Dendritic cell treated with granulocyte-macrophage colony-stimulating factor and Interleukin-4, amounts not matched to agents 40 ng/mL and 50 ng/mL, for 4 days (primary cell): ENCODE measurements at regions not wholly inside any gene's neighbourhood (a gene's known extent, or its start where the extent isn't known, plus 50 kb on each side); places are given as distances from the start of the nearest gene placed in this dataset.

ENCODE experiments used
- H3K27ac Mint-ChIP-seq: one replicate; pipeline ENCODE4 v1.8.0; 2022; ENCODE audit warnings: mild to moderate bottlenecking, mixed read lengths
- H3K27me3 Mint-ChIP-seq: one replicate; pipeline ENCODE4 v1.8.0; 2022; ENCODE audit warnings: mild to moderate bottlenecking, mixed read lengths
- H3K36me3 Mint-ChIP-seq: one replicate; pipeline ENCODE4 v1.8.0; 2022; ENCODE audit warnings: low read depth, mixed read lengths
- H3K4me1 Mint-ChIP-seq: one replicate; pipeline ENCODE4 v1.8.0; 2022; ENCODE audit warnings: low read depth, mixed read lengths
- H3K4me3 Mint-ChIP-seq: one replicate; pipeline ENCODE4 v1.8.0; 2022; ENCODE audit warnings: mild to moderate bottlenecking, moderate library complexity, mixed read lengths
- H3K9me3 Mint-ChIP-seq: one replicate; pipeline ENCODE4 v1.8.0; 2022; ENCODE audit warnings: mixed read lengths
- intact Hi-C: fragments of 100-400 bp; cut with micrococcal nuclease; formaldehyde crosslinking; loops from one replicate; pipeline ENCODE4 v1.15.0; 2022

- H3K4me3 Mint-ChIP-seq = no peak overlapping the region
- no peaks in the 10 kb centered on the region for H3K9me3 Mint-ChIP-seq
- intact Hi-C loops = no loop called here
- no peaks in the 10 kb centered on the region for H3K36me3 Mint-ChIP-seq
- H3K27ac Mint-ChIP-seq = no peak overlapping the region
- no peaks in the 10 kb centered on the region for H3K27me3 Mint-ChIP-seq
- no peaks in the 10 kb centered on the region for H3K4me1 Mint-ChIP-seq
Observed at GRCh38 chr12:85693093-85693665, 143.0 kb downstream of the RASSF9 start.

- H3K36me3 Mint-ChIP-seq = no peaks in the 10 kb centered on the region
- no peak overlapping the region for H3K4me3 Mint-ChIP-seq
- intact Hi-C loops = no loop called here
- no peak overlapping the region for H3K27ac Mint-ChIP-seq
- no peaks in the 10 kb centered on the region for H3K27me3 Mint-ChIP-seq
- H3K9me3 Mint-ChIP-seq = no peaks in the 10 kb centered on the region
- H3K4me1 Mint-ChIP-seq = no peaks in the 10 kb centered on the region
Observed at GRCh38 chr12:85695097-85695715, 141.0 kb downstream of the RASSF9 start.

- Mint-ChIP-seq H3K4me3 (no peak overlapping the region), H3K9me3 (no peaks in the 10 kb centered on the region), H3K36me3 (no peaks in the 10 kb centered on the region), H3K27ac (no peak overlapping the region), H3K27me3 (no peaks in the 10 kb centered on the region), H3K4me1 (no peaks in the 10 kb centered on the region)
- intact Hi-C loops = no loop called here
Observed at GRCh38 chr12:85697003-85697402, 139.2 kb downstream of the RASSF9 start.

GRCh38 chr12:85698937-85699336 lies 137.3 kb downstream of the RASSF9 start:
- Mint-ChIP-seq H3K4me3 (no peak overlapping the region), H3K27me3 (no peaks in the 10 kb centered on the region), H3K27ac (no peak overlapping the region), H3K4me1 (no peaks in the 10 kb centered on the region), H3K36me3 (no peaks in the 10 kb centered on the region), H3K9me3 (no peaks in the 10 kb centered on the region)
- intact Hi-C loops = no loop called here

GRCh38 chr12:85708775-85709174 lies 127.4 kb downstream of the RASSF9 start:
- intact Hi-C loops = no loop called here
- Mint-ChIP-seq H3K27me3 (no peaks in the 10 kb centered on the region), H3K27ac (no peak overlapping the region), H3K4me3 (no peak overlapping the region), H3K9me3 (no peaks in the 10 kb centered on the region), H3K4me1 (no peaks in the 10 kb centered on the region), H3K36me3 (no peaks in the 10 kb centered on the region)

- Mint-ChIP-seq H3K4me1 (no peaks in the 10 kb centered on the region), H3K27me3 (no peaks in the 10 kb centered on the region), H3K27ac (no peak overlapping the region), H3K9me3 (peaks cover under 1% of the 10 kb centered on the region), H3K4me3 (no peak overlapping the region), H3K36me3 (no peaks in the 10 kb centered on the region)
- intact Hi-C loops = no loop called here
Observed at GRCh38 chr12:85711735-85712390, 124.3 kb downstream of the RASSF9 start.

- H3K27me3 Mint-ChIP-seq = no peaks in the 10 kb centered on the region
- no peaks in the 10 kb centered on the region for H3K36me3 Mint-ChIP-seq
- no peak overlapping the region for H3K4me3 Mint-ChIP-seq
Observed at GRCh38 chr12:85713373-85713772, 122.8 kb downstream of the RASSF9 start.

GRCh38 chr12:85714425-85714824 lies 121.8 kb downstream of the RASSF9 start:
- no peak overlapping the region for H3K27ac Mint-ChIP-seq

More at GRCh38 chr12:85713373-85713772, 122.8 kb downstream of the RASSF9 start:
- intact Hi-C loops = no loop called here
- Mint-ChIP-seq H3K9me3 (peaks cover 16% of the 10 kb centered on the region), H3K27ac (no peak overlapping the region), H3K4me1 (no peaks in the 10 kb centered on the region)

GRCh38 chr12:85720308-85721033 lies 115.7 kb downstream of the RASSF9 start:
- Mint-ChIP-seq H3K4me3 (no peak overlapping the region), H3K27ac (no peak overlapping the region), H3K27me3 (no peaks in the 10 kb centered on the region), H3K9me3 (peaks cover 21% of the 10 kb centered on the region), H3K36me3 (no peaks in the 10 kb centered on the region), H3K4me1 (no peaks in the 10 kb centered on the region)
- intact Hi-C loops = no loop called here

More at GRCh38 chr12:85714425-85714824, 121.8 kb downstream of the RASSF9 start:
- Mint-ChIP-seq H3K4me1 (no peaks in the 10 kb centered on the region), H3K9me3 (peaks cover 21% of the 10 kb centered on the region), H3K4me3 (no peak overlapping the region), H3K36me3 (no peaks in the 10 kb centered on the region), H3K27me3 (no peaks in the 10 kb centered on the region)
- intact Hi-C loops = no loop called here

GRCh38 chr12:85725991-85726390 lies 110.2 kb downstream of the RASSF9 start:
- Mint-ChIP-seq H3K36me3 (no peaks in the 10 kb centered on the region), H3K4me1 (no peaks in the 10 kb centered on the region), H3K27ac (no peak overlapping the region), H3K27me3 (no peaks in the 10 kb centered on the region), H3K4me3 (no peak overlapping the region), H3K9me3 (no peaks in the 10 kb centered on the region)
- intact Hi-C loops = no loop called here

- intact Hi-C loops = no loop called here
- H3K4me3 Mint-ChIP-seq = no peak overlapping the region
- H3K9me3 Mint-ChIP-seq = peaks cover 6% of the 10 kb centered on the region
- no peaks in the 10 kb centered on the region for H3K4me1 Mint-ChIP-seq
- H3K27ac Mint-ChIP-seq = no peak overlapping the region
- no peaks in the 10 kb centered on the region for H3K27me3 Mint-ChIP-seq
- no peaks in the 10 kb centered on the region for H3K36me3 Mint-ChIP-seq
Observed at GRCh38 chr12:85733221-85733840, 102.9 kb downstream of the RASSF9 start.

- Mint-ChIP-seq H3K4me3 (no peak overlapping the region), H3K36me3 (no peaks in the 10 kb centered on the region), H3K9me3 (peaks cover 6% of the 10 kb centered on the region), H3K4me1 (no peaks in the 10 kb centered on the region), H3K27ac (no peak overlapping the region), H3K27me3 (no peaks in the 10 kb centered on the region)
- intact Hi-C loops = no loop called here
Observed at GRCh38 chr12:85733984-85734383, 102.2 kb downstream of the RASSF9 start.

- no peaks in the 10 kb centered on the region for H3K4me1 Mint-ChIP-seq
- no peaks in the 10 kb centered on the region for H3K9me3 Mint-ChIP-seq
- no peaks in the 10 kb centered on the region for H3K27me3 Mint-ChIP-seq
- intact Hi-C loops = no loop called here
- H3K27ac Mint-ChIP-seq = no peak overlapping the region
- no peaks in the 10 kb centered on the region for H3K36me3 Mint-ChIP-seq
- no peak overlapping the region for H3K4me3 Mint-ChIP-seq
Observed at GRCh38 chr12:85740186-85740585, 96.0 kb downstream of the RASSF9 start.

- intact Hi-C loops = no loop called here
- Mint-ChIP-seq H3K4me1 (no peaks in the 10 kb centered on the region), H3K27me3 (no peaks in the 10 kb centered on the region), H3K4me3 (no peak overlapping the region), H3K36me3 (no peaks in the 10 kb centered on the region), H3K9me3 (no peaks in the 10 kb centered on the region), H3K27ac (no peak overlapping the region)
Observed at GRCh38 chr12:85741046-85741445, 95.2 kb downstream of the RASSF9 start.
